HG03442 (cell line): ENCODE measurements at regions not wholly inside any gene's neighbourhood (a gene's known extent, or its start where the extent isn't known, plus 50 kb on each side); places are given as distances from the start of the nearest gene placed in this dataset.
A peak's percentile ranks its signal among the peaks of the same experiment; 100 is the strongest.
"Not testable (repeated sequence)": the region's sequence is repeated elsewhere in the genome, so short reads cannot be mapped to it uniquely, and the experiment has no call there.

ENCODE experiments used
- ATAC-seq: cut with Tn5 transposase; IDR thresholded peaks from one replicate; pipeline ENCODE4 v1.9.1; 2021; ENCODE audit warnings: mild to moderate bottlenecking, moderate library complexity; ENCODE audit not compliant: unreplicated experiment

DNA sequence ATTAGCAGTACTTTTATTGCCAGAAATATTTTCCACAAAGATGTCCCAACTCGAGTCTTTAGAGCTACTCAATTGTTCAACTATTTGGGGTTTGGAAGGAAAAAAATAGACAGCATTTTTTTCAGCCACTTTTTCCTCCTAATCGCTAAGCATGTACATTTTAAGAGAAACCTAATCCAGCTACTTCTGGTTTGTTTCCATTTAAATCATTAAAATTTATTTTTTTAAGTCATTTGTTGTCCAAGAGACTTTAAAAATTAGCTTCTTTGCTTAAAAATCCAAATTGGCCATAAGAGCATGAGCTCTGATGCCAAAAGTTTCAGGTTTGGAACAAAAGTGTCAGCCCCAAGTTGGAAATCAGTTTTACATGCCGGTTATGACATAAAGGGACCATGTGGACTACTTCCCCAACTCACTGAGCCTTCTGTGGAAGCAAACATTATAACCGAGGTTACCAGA is 186.3 kb upstream of the INTU start:
- no peak for ATAC-seq

- no peak for ATAC-seq
These were observed 183.8 kb upstream of the INTU start for GRCh38 chr4:127448986-127449385.

- no peak for ATAC-seq
These were observed 183.3 kb upstream of the INTU start for GRCh38 chr4:127449449-127449848.

GRCh38 chr4:127450276-127450675 is 182.5 kb upstream of the INTU start:
- no peak for ATAC-seq

- no peak for ATAC-seq
These were observed 168.9 kb upstream of the INTU start for GRCh38 chr4:127463883-127464282.

DNA sequence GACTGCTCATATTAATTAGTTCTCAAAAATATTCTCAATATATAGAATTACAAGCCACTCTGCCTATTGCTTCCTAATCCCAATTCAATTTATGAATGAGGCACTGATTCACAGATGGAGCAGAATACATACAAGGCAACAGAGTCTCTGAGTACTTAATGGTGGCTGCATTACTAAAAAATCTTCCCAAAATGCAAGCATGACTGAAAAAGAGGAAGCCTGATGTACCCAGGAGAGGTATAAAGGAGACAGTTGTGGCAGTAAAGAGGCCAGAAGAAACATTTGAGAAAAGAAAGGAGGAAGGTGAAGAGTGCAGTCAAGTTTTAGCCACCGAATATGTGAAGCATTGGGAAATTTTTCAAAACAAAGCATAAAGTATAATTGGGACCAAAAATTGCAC is 163.2 kb upstream of the INTU start:
- ATAC-seq = no peak

DNA sequence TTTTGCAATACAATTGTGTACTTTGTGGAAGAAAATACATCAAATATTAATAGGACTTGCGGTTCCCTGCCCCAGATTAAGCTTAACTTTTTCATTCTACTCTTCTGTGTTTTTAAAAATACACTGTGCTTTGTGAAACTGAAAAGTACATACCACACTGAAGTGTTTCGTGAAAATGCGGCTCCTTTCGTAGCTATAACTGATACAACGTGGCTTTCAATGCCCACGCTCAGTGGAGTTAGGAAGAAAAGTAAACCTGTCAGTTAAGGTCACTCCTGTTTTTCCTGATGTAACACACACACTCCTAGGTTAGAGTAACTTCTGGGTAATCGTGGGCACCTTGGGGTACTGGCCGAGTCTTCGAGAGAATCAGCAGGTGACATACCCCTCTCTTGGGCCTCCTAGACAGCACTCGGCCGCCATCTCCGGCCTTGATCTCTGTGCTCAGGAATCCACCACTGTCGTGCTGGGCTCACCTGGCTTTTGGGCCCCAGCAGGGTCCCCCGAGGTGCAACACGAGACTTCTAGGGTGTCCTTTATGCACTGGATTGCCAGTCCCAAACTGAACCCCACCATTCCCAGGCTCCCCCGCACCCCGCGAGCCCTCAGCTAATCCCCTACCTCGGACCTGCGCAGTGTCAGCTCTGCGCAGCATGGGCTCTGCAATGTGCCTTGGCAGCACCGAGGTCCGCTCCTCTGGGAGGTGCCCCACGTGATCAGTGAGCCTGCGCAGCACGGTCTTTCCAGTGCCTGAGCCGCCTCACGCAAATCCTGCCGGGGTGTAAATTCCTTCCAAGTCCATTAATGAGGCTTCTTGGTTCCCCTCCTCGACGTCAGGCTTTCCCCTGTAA is 162.6 kb upstream of the INTU start:
- no peak for ATAC-seq

GRCh38 chr4:127478271-127478670 is 154.5 kb upstream of the INTU start:
- not testable (repeated sequence) for ATAC-seq

- no peak for ATAC-seq
These were observed 153.6 kb upstream of the INTU start for GRCh38 chr4:127479031-127479622.

DNA sequence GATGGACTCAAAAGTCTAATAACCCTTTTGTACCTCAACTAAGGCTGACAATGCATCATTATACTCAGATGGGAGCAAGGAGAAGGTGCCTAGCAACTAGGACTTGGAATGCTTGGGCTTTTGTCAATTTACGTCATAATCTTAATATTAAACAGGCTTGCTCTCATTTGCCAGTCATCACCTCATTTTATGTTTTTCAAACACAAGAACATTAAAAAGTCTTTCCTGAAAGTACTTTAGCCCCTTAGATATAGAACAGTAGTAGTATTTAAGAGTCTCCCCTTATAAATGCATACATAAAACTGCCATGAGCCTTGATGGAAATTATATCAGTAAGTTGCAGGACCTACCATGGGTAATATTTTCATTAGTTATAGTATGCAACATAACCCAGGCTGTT is 150.7 kb upstream of the INTU start:
- ATAC-seq = no peak

- ATAC-seq = no peak
These were observed 148.6 kb upstream of the INTU start for GRCh38 chr4:127484117-127484516.

DNA sequence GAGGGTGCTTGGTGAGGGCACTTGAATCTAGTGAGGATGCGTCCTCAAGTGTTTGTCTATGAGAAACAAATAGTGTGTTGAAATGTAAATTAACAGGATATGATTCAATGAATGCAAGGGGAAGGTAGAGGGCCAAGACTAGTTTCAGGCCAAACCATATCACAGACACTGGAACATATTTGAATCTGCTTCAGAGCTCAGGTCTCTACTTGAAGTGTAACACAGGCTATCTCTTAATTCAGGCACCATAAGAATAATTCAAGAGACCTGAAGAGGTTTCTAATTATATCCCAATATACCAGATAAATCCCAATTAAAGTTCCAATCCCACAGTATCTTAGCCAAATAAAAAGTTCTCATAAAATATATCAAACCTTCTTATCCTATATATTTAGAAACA is 146.5 kb upstream of the INTU start:
- ATAC-seq = no peak

- ATAC-seq = no peak
These were observed 141.2 kb upstream of the INTU start for GRCh38 chr4:127491571-127491970.

DNA sequence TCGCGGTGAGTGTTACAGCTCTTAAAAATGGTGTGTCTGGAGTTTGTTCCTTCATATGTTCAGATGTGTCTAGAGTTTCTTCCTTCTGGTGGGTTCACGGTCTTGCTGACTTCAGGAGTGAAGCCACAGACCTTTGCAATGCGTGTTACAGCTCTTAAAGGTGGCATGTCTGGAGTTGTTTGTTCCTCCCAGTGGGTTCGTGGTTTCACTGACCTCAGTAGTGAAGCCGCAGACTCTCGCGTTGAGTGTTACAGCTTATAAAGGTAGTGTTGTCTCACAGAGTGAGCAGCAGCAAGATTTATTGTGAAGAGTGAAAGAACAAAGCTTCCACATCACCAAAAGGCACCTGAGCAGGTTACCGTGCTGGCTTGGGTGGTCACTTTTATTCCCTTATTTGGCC is 135.9 kb upstream of the INTU start:
- peak; percentile 46 for ATAC-seq

GRCh38 chr4:127498366-127498765 is 134.4 kb upstream of the INTU start:
- no peak for ATAC-seq

- ATAC-seq = no peak
These were observed 132.5 kb upstream of the INTU start for GRCh38 chr4:127500242-127500641.

GRCh38 chr4:127501103-127501502 is 131.7 kb upstream of the INTU start:
- no peak for ATAC-seq

DNA sequence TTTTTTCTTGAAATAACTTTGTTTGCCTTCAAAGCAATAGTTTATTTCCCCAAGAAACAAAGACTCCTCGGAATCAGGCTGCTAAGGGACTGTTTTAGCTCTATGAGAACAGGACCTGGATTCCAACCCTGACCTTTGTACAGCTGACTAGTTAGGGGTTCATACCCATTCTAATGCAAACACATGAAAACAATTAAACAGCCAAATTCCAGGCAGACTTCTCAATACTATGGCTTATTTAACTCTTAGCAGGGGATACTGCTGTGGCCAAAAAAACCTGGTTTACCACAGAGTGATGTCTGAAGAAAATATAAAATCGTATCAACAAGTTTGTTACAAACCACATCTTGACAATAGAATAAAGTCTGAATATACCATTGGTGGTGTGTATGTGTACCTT is 129.6 kb upstream of the INTU start:
- ATAC-seq = no peak

DNA sequence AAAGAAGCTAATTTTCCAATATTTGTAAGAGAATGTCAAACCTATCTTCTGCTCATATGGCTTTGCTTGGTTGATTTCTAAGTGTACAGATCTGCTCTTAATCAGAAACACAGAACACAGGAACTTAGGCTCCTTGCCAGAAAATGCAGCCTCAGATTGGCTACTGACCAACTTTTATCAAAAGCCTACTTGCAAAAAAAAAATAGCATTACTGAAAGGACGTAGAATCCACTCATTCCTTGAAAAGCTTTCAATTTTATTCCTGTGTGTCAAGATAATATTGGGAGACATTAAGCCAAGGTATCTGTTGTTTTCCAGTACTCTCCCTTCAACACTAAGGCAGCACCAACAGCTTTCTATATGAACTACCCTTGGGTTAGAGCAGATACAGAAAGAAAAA is 127.6 kb upstream of the INTU start:
- ATAC-seq = no peak

DNA sequence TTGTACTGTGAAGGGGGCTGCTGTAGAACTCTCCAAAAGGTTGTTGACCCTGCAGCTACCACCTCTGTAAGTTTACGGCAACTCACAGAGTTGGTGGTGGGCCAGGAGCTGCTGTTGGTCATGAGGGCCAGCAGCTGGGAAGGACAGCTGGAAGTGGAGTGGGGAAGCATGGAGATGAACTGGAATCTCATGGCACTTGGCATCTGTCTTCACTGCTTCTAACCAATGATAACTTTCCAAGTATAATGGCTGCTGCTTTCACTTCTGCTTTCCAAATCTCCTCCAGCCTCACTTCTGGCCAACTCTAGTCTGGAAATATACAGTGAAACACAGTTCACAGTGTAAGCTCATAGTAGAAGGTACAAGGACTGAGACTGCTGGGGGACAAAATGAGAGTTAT is 126.5 kb upstream of the INTU start:
- no peak for ATAC-seq

DNA sequence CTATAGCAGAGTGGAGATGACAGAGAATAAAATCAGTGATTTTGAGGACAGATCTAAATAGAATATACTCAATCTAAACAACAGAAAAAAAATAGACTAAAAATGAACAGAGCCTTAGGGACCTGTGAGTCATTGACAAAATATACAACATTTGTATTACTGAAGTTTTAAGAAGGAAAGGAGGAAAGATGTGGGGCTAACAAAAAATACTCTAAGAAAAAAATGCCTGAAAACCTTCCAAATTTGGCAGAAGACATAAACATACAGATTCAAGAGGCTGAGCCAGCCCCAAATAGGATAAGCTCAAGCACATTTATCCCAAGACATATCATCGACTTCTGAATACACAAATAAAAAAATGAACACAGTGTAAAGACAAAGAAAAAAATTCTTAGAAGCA is 123.6 kb upstream of the INTU start:
- ATAC-seq = no peak

DNA sequence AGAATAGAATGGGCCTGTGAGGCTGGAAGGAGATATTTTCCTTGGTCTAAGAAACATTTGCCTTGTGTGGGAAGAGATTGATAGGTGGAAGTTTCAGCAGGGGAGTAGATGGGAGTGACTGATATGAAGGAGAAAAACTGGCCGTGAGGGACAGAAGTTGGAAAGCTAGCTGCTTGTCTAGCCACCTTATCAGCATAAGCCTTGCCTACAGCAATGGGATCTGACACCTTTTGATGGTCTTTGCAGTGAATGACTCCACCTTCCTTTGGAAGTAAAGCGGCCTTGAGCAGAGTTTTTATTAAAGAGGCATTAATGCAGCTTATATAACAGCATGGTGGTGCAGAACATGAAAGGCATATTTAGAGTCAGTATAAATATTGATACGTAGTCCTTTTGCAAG is 120.1 kb upstream of the INTU start:
- ATAC-seq = not testable (repeated sequence)

DNA sequence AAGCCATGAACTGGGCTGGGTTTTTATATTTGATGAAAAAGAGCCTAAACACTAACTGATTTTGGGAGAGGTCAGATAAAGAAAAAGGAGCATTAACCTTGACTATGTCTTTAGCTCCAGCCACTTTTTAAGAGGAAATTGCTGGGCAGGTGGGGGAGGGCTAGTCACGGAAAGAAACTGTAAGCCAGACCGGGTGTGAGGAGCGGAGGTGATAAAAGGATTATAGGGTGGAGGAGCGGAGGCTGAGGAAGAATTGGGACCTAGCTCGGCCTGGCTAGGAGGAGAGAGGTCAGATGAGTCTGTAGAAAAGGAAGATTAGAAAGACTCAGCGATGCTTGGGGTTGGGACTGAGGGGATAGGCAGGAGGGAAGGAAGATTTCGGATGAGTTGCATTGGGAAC is 117.5 kb upstream of the INTU start:
- not testable (repeated sequence) for ATAC-seq
